GM19328 (cell line): ENCODE measurements at regions not wholly inside any gene's neighbourhood (a gene's known extent, or its start where the extent isn't known, plus 50 kb on each side); places are given as distances from the start of the nearest gene placed in this dataset.

ENCODE experiments used
- ATAC-seq: cut with Tn5 transposase; IDR thresholded peaks from one replicate; pipeline ENCODE4 v1.9.1; 2021; ENCODE audit warnings: mild to moderate bottlenecking, moderate library complexity; ENCODE audit not compliant: unreplicated experiment

DNA sequence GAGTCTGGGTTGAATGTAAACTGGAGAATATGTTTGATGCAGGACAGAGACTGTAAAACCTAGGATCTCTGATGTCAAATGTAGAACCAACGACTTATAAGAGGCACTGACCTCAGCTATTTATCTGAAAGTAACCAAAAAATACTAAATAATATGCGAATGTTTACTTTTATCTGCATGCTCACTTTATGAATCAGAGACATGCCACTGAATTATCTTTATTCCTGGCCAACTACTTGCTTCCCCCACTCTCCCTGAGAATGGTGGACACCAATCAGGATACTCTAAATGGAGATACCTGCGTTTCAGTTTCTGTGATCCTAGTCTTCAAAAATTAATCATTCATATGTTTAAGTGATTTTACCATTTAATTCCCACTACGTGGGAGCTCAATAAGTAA is 1038.4 kb upstream of the PABPC4L start:
- ATAC-seq: no peak

DNA sequence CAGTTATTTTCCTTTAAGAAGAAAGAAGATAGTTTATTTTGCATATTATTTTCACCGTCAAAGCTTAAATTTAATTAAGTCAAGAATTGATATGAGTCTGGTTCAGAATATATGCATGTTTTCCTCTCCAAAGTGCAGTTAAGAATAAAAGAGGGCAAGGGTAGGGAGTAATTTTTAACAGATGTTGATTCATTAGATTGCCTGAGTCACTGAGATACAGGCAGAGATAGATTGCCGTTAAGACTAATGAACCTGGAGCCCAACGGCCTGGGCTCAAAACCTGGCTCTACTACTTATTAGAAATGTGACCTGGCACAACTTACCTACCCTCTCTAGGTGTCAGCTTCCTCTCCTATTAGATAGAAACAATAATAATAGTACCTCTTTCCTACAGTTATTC is 1037.4 kb upstream of the PABPC4L start:
- no peak for ATAC-seq

GRCh38 chr4:135236048-135236447 is 1034.5 kb upstream of the PABPC4L start:
- no peak for ATAC-seq

DNA sequence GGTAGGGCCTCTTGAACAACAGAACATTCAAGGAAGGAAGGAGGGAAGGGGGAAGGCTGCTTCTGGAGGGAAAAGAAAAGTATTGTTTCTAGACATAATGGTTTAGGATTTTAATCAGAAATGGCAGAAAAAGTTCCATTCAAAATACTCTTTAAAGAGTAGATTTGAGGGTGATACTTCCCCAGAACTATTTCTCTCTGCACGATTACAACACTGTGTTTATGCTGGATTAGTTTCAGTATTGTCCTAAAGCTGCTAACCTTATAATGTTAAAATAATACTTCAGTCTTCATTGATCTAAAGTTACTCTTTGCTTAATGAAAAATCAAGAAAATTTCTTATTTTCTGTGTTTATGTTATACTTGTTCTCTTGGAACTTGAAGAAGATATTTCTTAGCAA is 1026.3 kb upstream of the PABPC4L start:
- no peak for ATAC-seq

DNA sequence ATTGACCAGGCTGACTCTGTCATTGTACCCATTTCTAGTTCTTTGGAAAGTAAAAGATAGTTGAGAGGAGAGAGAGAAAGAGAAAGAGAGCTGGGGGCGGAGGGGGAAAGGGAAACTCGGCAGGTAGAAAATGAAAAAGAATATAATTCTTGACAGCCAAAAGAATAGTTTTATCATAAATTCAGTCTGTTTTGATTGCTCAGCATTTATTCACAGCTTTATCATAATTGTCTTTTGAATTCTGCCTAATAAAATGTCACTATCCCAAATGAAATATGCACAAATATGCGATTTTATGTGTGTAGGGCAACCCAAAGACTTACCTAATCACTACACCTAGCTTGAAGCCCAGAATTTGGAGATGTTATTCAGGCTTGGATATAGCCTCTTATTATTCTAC is 1024.0 kb upstream of the PABPC4L start:
- no peak for ATAC-seq

- no peak for ATAC-seq
Observed at GRCh38 chr4:135210341-135210740, 1008.8 kb upstream of the PABPC4L start.

DNA sequence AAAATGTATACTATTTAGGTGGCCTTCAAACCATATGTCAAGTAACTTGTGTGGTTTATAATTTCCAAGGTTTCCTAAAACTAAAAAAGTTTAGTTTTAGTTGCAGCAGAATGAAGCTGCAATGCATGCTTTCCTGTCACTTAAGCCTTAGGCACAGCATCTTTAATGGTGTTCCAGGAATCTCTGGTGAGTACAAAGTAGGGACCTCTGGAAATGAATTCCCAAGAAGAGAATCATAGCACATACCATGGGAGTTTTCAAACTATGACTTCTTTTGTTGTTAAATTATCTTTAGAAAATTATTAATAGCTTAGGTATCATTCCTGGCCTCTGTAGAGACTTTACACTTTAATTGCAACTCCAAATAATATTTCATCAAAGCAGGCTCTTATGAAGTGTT is 1005.9 kb upstream of the PABPC4L start:
- ATAC-seq: no peak

DNA sequence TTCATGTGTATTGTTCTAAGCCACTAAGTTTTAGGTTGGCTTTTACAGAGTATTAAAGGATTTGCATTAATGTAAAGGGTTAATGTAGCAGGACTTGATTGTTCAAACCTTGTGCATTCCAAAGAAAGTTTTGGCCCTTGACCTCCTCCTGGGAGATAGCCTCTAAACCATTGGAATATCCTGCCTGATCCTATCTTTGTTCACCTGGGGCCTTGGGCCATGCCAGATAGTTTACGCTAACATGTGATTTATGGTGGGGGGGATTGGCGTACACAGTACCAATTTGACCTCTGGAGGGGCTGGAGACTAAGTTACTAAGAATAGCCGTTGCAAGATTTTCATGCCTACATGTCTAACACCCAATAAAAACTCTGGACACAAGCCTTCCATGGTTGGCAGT is 1002.7 kb upstream of the PABPC4L start:
- no peak for ATAC-seq

- no peak for ATAC-seq
Observed at GRCh38 chr4:135201081-135201480, 999.5 kb upstream of the PABPC4L start.

DNA sequence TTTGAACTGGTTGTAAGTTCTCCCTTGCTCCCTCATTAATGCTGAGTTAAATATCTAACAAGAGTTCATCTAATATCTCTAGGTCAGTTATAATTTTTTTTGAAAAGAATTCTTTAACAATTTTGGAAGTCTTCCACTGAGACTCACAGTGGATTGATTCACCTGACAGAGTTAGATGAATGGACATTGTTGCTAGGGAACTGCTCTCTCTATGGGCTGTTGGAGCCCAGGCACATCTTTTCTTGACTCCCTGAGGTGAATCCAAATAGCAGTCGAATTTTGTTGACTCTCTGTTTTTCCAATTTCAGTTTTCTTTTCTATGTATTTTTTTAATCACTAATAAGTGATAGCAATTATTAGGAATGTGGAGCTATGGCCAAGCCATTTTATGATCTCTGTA is 996.1 kb upstream of the PABPC4L start:
- ATAC-seq: no peak

DNA sequence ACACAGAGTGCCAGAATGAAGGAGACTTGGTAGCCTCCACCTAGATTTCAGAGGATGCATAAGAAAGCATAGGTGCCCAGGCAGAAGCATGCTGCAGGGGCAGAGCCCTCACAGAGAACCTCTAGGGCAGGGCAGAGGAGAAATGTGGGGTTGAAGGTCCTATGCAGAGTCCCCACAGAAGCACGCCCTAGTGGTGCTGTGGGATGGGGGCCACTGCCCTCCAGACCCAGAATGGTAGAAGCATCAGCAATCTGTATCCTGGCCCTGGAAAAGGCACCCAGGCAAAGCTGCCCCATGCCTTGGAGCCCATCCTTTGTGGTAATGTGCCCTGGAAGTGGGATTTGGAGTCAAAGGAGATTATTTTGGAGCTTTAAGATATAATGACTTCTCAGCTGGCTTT is 992.9 kb upstream of the PABPC4L start:
- ATAC-seq: no peak

GRCh38 chr4:135192751-135193535 is 991.4 kb upstream of the PABPC4L start:
- no peak for ATAC-seq

GRCh38 chr4:135191596-135191995 is 990.0 kb upstream of the PABPC4L start:
- no peak for ATAC-seq

DNA sequence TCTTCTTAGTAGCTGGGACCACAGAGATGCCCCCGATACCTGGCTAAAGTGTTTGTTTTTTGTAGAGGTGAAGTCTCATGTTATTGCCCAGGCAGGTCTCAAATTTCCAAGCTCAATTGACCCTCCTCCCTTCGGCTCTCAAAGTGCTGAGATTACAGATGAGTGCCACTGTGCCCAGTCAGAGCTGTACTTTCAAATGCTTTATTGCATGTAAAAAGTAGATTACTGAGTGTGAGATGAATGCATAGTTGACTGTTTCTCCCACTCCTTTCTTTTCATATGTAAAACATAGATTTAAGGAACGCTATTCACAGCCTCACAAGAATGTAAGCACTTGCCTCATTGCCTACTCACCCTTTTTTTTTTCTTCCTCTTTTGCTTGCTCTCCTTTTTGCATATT is 984.4 kb upstream of the PABPC4L start:
- ATAC-seq: no peak

DNA sequence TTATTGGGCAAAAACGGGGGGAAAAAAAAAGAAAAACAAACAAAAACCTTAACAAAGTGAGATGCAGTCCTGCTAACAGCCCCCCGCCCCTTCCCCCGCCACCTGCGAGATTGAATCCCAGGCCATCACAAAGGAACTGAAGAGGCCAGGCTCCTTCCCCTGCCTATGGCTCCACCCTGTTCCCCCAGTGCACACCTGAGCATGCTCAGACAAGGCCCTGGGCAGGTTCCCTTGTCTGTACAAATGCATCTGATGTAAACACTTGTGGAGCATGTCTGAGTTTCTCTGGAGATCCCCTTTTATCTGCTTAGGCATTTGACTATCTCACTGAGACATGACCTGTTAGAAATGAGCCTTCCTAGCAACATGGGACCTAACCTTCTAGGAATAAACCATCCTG is 983.7 kb upstream of the PABPC4L start:
- ATAC-seq: no peak

GRCh38 chr4:135184715-135185114 is 983.1 kb upstream of the PABPC4L start:
- ATAC-seq: no peak

DNA sequence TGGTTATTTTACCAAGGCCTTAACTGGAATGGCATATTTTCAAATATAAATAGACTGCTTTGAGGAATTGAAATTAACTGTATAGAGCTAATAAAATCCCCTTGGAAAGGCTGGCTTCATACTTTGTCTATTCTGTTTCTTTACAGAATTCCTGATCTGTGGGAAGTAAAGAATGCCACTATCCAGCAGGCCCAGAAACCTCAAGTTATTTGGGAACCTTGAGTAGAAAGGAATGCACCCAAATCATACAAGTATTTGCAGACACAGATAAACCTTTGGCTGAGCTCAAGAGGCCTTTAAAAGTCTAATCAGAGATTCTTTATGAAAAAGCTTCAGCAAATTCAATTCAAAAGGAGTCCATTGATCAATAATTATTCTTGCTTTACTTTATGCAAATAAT is 975.7 kb upstream of the PABPC4L start:
- no peak for ATAC-seq

- ATAC-seq: no peak
Observed at GRCh38 chr4:135166661-135167060, 965.1 kb upstream of the PABPC4L start.

- ATAC-seq: no peak
Observed at GRCh38 chr4:135164601-135165000, 963.0 kb upstream of the PABPC4L start.

DNA sequence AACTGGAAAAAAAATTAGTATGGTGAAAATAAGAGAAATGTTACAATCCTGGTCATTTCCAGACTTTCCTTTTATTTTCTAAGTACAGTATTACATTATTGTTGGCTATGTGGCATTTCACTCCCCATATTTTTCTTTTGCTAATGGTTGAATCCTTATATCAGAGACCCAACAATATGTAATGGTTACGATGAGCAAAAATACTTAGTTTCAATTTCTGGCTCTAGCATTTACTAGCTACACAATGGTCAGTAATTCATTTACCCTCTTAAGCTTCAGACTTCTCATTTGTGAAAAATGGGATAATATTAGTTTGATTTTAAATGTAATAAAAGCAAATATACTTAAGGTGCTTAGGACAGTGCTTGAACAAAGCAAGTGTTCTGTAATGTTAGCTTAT is 942.9 kb upstream of the PABPC4L start:
- no peak for ATAC-seq

DNA sequence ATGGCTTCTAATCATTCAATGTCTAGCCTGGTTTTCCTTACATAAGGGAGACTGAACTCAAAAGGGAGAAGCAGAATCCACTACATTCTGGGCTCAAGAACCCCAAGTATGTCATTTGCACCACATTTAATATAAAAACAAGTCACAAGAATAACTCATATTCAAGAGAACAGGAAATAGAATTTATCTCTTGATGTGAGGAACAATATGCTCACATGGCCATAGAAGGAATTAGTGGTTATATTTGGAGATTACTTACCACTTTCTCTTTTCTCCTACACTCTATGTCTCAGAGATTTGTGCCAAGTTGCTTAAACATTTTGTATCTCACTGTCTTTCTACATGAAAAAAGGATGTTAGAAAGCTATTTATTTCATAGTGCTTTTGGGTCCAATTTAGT is 922.6 kb upstream of the PABPC4L start:
- no peak for ATAC-seq

DNA sequence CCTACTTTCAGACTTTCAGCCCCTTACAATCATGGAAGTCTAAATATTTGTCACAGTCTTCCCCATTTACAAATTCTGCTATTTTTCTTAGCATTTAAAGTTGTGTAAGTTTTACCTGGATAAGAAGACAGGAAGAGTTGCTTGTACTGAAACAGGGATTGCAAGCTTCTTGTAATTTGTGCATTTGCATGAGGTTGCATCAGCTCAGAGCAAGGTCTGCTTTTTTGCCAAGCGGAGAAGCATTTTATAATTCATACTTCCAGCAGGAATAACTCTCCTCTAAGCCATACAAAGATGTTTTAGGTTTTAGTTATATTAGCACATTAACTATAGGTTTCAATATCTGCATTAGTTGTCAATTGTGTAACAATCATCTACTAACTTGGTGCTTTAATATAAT is 922.0 kb upstream of the PABPC4L start:
- no peak for ATAC-seq

DNA sequence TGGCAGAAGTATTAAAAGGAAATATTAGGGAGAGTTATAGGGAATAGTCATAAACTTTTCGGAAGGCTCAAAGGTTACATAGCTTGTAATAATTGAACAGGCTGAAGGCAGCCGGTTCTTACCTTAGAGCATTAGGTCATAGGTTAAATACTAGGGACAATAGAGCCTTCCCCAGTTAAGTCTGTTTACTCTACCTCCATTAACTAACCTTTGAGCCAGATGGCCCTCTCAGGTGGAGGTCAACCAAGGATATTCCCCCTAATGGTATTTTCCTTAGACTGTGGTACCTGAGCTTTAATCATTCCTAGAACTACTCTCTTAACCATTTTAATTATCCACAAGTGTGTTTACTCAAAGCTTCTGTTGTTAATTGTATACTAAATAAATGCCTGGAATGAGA is 920.9 kb upstream of the PABPC4L start:
- ATAC-seq: no peak
